Kasumi-1 (cell line): ENCODE measurements at regions not wholly inside any gene's neighbourhood (a gene's known extent, or its start where the extent isn't known, plus 50 kb on each side); places are given as distances from the start of the nearest gene placed in this dataset.

Experiments used
- DNase-seq, 2 experiments: peaks; one replicate each; lab custom pipeline; 2025; lab: John Stamatoyannopoulos, UW

DNA sequence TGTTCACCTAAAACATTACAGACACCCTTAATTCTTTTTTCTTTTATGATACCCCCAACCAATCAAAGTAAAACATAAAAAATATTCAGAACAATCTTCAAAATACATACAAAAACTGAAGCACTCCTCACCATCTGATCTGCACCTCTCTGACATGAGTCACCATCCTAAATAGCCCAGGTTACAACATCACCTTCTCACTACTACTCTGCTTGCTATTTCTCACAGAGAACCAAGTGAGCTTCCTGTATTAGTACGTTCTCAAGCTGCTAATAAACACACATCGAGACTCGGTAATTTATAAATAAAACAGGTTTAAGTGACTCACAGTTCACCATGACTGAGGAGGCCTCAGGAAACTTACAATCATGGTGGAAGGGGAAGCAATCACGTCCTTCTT lies 183.5 kb downstream of the CBLN2 start:
- no peak for DNase-seq

DNA sequence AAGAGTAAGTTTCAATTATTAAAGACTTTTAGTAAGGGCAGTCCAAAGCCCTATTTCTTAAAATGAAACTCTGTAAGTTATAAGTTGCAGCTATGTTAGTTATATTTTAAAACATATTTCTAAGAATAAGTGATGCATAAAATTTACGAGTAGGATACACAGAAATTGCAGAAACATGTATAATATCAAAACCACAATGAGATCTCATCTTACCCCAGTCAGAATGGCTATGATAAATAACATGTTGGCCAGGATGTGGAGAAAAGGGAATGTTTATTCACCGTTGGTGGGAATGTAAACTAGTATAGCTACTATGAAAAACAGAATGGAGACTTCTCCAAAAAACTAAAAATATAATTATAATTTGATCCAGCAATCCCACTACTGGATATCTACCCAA lies 201.2 kb downstream of the CBLN2 start:
- DNase-seq: no peak

DNA sequence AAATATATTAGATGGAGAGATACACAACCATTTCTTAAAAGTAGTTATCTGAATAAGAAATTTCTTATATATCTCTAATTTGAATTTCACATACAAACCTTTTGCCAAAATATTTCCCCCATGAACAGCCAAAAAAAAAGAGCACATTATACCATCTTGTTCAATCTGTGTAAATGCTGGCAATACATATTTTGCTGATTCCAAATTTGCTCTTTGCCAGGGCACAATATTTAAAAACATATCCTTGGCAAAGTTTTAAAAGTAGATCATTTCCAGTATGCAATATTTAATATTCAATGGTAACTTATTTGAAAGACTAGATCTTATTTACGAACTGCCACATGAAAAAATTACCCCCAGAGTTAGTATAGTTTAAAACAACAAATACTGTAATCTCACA lies 204.2 kb downstream of the CBLN2 start:
- DNase-seq: no peak

DNA sequence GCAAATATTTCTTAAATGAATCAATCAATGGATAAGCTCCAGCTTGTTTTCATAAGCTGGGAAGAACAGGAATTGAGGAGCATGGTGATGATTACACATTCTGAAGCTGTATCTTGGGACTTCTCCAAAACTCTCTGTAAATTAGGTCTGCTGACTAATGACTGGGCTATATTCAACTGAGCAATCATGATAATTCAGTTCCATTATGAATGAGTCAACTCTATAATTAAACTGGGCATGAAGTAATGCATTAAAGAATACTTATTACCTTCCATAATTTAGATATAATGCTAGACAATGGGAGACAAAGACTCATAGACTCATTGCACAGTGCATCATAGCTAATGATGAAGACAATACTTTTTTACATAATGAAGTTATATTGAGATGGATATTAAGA lies 207.4 kb downstream of the CBLN2 start:
- no peak for DNase-seq

DNA sequence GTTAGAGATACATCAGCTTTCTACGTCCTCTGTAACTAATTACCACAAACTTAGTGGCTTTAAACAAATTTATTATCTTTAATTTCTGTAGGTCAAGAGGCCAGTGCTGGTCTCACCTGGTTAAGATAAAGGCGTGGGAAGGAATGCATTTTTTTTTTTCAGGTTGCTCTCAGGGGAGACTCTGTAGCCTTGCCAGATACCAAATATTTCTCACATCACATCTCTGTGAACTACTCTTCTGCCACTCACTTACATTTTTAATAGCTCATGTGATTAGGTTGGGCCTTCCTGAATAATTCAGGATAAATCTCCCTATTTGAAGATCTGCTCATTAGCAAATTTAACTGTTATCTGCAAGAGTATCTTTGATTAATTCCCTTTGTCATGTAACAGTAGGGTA lies 214.6 kb downstream of the CBLN2 start:
- no peak for DNase-seq

DNA sequence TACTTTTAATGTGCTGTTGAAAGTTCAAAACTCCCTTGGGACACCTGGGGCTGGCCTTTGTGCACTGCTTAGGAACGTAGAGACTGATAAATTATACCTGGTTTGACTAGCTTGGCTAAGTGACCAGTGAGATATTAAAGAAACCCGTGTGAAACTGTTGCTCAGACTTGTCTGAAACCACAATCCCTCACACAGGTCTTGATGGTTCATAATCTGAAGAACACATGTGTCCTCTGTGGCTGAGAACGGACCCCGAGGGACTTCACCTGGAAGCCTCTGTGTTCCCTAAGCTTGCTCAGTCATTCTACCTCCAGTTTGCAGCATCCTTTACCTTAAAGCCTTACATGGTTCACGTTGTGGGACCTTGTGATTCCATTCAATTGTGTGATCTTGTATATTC lies 218.8 kb downstream of the CBLN2 start:
- DNase-seq: no peak

DNA sequence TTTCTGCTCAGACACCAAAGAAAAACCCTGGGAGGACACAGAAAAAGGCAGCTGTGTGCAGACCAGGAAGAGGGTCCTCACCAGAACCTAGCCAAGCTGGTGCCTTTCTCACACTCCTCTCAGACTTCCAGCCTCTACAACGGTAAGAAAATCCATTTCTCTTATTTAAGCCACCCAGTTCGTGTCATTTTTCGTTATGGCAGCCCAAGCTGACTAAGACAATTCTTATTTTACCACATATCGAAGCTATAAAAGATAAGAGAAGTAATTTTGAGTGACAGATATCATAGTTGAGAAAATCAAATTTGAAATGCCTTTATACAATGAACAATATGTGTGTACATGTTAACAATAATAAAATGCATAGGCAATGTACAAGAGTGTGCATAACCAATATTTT lies 219.5 kb downstream of the CBLN2 start:
- DNase-seq: no peak

DNA sequence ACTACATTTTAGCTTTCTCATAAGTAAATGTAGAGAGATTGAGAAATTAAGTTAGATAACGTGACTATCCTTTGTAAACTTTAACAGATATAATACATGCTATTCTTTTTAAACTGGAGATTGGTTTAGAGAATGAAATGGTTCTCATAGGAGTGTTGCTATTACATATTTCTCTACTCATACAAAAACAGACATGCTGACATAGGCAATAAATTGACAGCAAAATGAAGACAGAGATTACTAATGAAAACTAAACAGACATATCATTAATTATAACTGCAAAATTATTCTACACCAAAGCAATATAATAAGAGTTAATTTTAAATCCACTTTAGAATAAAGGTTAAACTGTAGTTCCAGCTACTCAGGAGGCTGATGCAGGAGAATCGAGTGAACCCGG lies 227.6 kb downstream of the CBLN2 start:
- DNase-seq: no peak

DNA sequence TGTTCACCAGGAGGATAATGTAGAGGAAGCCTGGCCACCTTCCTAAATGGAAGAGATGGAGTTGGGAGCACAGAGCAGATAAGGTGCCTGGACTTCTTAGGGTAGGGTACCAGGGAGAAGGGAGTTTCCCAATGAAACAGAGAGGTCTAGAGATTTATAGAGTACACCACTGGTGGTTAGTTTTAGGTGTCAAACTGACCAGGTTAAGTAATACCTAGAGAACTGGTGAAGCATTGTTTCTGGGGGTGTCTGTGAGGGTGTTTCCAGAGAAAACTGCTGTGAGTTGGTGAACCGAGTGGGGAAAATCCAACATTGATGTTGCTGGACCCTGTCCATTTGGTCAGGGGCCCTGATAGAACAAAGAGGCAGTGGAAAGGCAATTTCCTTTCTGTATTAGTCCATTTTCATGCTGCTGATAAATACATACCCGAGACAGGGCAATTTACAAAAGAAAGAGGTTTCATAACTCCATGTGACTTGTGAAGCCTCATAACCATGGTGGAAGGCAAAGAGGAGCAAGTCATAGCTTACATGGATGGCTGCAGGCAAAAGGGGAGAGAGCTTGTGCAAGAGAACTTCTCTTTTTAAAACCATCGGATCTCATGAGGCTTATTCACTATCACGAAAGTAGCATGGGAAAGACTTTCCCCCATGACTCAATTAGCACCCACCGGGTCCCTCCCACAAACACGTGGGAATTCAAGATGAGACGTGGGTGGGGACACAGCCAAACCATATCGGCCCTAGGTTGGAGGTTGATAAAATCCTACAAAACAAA lies 260.8 kb downstream of the CBLN2 start:
- no peak for DNase-seq

DNA sequence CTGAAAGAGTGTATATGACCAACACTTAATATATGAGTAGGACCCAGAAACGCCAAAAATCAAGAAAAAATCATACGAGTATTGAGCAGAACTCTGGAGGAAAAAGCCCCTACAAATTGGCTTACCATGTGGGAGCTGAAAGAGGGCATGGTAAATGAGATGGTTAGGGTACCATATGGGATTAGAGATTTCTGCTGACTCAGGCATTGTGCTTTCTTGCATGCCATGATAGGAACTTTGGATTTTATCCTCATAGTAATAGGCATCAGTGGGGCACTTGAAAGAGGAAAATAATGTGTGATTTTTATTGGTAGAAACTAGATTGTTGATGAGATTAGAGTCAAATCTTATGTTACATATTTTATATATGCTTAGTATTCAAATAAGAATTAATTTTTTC lies 271.1 kb downstream of the CBLN2 start:
- no peak for DNase-seq

DNA sequence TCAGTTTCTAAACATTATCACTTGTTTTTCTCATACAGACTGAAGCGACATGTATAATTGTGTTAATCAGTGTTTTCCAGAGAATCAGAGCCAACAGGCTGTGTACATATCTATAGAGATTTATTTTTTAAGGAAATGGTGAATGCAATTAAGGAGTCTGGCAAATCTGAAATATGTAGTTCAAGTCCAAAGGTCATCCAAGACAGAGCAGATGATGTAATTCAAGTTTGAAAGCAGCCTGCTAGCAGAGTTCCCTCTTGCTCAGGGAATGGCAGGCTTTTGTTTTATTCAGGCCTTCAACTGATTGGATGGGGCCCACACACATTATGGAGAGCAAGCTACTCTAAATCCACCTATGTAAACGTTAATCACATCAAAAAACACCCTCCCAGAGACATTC lies 282.6 kb downstream of the CBLN2 start:
- DNase-seq: no peak

DNA sequence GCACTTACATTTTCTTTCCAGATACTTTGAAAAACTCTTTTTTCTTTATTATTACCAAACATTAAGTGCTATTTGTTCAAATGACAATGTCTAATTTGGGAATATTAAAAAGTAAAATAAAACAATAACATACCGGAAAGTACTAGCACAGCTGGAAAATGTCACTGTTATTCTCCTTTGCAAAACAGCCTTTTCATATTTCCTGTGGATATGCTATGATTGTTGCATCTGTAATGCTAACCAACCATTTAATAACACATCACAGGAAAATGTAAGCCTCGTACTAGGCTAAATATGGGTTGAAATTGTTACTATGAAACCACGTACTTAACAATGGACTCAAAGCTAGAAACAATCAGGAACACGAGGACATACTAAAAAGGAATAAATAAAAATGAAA lies 298.1 kb downstream of the CBLN2 start:
- DNase-seq: no peak

DNA sequence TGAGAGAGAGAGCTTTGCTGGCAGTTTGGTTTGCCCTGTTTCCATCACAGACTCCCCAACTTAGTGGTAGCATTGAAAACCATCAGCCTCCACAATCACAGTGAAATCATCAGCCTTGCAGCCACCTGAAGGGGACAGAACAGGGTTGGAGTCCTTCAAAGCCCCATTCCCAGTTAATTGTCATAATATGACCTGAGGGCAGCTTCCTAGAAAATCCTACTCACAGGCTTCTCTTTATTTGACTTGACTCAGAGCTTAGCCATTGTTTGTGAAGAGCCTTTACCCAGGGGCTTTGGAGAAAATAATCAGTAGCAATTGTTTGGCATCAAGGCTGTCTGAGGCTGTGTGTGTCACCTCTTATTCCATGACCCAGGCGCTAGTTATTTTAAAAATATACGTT lies 308.7 kb downstream of the CBLN2 start:
- no peak for DNase-seq

DNA sequence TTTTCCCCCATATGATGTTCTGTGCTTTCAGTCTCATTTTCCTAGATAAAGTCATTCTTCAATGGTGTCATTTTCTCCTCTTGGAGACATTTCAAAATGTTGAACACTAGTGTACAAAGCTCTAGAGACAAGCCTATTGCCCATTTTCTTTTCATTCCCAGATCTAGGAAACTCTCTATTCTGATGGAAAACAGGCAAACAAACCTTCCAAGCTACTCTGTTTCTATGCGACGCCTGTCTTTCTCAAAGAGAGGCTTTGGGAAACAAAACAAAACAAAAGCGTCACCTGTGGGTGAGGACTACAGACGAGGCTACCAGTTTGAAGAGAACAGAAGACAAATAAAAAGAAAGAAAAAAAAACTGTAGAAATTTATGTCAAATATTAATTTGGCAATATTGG lies 311.0 kb downstream of the CBLN2 start:
- DNase-seq: no peak

DNA sequence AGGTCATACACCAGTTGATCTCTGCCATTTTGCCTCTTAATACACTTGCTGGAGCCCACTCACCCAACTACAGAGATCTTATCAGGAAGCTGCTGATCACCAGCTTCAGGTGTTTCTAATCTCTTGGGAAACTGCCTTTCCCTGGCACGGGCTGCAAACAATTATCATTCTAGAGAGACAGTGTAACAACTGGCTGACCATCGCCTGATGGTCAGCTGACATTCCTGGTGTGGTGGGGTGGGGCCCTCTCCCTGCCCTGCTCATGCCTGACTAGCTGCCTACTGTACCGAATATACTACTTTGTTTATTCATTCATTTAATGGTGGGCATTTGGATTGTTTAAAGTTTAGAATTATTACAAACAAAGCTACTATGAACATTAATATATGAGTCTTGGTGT lies 311.5 kb downstream of the CBLN2 start:
- DNase-seq: no peak

DNA sequence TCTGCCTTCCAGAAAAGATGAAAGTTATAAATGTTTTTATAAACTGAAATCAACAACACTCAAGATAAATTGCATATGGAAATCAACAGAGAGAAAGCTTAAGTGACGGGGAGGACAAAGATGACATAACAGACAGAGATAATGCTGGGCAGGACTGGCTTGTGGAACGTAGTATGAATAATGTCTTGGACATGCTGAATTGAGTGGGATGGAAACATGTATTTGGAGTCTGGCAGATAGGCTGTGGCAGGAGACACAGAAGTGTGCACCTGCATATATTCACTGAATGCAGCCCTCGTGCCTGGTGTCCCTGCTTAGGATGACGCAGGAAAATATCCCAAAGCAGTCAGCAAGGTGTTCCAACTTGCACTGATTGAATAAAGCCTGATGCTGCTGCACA lies 318.2 kb downstream of the CBLN2 start:
- DNase-seq: no peak

DNA sequence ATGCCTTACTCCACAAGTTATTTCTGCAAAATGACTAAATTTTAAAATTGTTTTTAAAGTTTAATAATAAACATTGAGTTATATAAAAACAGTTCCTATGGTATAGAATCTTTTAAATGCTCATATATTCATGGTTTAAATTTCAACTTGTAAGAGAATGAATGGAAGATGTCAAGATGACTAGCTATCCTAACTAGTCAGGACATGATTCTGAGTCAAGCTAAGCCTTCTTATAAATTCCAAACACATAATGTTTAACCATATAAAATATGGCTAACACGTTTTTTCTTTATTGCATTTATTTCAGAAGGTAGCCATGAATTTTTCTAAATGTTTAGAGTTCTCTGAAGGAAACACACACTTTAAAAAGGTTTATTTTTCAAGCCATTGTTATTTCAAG lies 320.4 kb downstream of the CBLN2 start:
- DNase-seq: no peak

DNA sequence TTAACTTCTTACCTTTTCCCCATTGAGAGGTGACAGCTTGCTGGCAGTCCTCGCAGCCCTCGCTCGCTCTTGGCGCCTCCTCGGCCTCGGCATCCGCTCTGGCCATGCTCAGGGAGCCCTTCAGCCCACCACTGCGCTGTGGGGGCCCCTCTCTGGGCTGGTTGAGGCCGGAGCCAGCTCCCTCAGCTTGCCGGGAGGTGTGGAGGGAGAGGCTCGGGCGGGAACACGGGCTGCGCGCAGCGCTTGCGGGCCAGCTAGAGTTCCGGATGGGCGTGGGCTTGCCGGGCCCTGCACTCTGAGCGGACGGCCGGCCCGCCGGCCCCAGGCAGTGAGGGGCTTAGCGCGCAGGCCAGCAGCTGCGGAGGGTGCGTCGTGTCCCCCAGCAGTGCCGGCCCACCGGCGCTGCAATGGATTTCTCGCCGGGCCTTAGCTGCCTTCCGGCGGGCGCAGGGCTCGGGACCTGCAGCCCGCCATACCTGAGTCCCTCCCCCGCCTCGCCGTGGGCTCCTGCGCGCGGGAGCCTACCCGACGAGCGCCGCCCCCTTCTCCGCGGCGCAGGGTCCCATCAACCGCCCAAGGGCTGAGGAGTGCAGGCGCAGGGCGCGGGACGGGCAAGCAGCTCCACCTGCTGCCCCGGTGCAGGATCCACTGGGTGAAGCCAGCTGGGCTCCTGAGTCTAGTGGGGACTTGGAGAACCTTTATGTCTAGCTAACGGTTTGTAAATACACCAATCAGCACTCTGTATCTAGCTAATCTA lies 335.0 kb downstream of the CBLN2 start:
- no peak for DNase-seq

DNA sequence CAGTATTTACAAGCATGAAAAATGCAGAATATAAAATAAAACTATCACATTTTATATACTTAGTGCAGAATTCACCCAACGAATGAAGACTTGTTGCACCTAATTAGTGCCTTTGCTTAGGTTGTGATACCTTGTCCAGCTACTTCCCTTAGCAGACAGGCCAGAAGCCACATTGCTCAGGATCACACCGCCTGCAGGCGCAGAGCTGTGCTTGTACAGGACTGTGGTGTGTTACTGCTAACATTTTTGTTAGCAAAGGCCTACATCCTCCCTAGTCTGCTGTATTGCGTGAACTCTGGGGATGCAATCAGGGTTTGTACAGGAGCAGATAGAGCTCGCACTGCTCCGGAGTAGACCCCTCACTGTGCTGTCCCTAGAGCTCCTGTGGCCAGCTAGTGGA lies 336.9 kb downstream of the CBLN2 start:
- DNase-seq: no peak

DNA sequence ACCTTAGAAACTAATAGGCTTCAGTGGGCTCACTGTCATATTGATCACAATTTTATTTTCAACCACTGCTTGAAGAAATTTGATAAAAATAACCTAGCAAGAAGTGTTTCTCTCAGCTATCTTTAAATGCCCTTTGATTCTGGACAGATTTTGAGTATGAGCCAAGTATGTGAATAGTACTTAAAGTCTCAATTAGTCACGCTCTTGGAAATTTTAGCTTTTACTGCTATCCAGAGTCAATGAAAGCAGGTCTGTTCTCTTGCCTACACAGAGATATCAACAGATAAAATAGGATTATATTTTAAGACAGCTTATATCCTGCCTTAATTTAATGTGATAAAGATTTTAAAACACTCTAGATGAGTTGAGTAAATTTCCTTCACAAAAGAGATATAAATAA lies 337.3 kb downstream of the CBLN2 start:
- DNase-seq: no peak

DNA sequence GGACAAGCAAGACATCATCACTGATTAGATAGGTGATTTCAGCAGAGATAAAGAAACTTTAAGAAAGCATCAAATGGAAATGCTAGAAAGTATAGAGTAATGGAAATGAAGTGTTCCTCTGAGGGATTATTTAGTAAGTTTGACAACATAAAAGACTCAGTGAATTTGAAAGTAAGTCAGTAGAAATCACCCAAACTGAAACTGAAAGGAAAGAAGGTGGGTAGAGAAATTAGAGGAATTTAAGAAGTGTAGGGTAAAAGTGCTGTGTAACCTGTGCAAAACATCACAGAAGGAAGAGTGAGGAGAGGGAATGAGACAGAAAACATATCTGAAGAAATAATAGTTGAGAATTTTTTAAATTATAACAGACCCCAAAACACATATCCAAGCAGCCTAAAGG lies 343.1 kb downstream of the CBLN2 start:
- no peak for DNase-seq

DNA sequence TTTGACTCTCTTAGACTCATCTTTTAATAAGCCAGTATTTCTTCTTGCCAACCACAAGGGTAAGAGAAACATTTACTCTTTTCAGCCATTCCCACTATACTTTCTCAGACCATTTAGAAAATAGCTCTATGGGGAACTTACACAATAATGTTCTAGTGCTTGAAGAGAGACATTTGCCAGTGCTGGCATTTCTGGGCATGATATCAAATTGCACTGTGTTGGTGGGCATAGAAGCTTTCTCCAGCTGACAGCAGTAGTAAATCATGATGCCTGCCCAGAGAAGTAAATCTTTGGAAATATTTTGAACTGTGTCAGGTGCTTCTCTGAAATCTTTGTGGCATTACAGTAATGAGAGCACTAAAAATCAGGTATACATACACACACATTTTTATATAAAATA lies 346.6 kb downstream of the CBLN2 start:
- DNase-seq: no peak

DNA sequence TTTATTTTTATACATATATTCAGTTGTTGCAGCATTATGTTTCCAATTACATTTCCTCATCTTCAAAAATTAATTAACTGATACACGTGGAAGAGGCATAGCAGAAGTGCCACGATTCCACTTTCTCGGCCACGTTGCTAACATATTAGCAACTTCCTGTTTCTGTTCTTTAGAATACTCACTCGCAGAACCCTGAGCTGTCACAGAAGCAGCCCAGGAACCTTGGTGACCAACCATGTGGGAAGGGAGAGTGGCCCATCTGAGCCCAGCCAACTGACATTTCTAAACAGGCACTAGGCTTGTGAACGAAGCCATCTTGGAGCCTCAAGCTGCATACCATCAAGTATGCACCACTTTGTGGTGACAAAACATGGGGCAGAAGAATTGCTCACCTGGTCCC lies 350.1 kb downstream of the CBLN2 start:
- DNase-seq: no peak

DNA sequence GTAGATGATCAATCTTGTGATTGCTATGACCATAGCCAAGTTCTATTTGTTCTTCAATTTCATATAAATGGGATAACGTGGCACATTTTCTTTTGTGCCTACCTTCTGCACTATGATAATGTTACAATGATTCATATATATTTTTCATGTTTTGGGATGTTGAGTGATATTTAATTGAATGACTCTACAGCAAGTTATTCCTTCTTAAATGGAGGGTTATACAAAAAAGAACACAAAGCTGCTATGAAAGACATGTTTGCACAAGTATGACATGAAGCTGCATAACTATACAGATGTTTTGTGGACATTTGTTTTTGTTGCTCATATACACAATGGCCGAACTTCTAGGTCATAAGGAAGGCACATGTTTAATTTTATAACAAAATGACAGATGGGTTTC lies 356.2 kb downstream of the CBLN2 start:
- DNase-seq: no peak
